Endothelial cell of umbilical vein (primary cell): ENCODE measurements at regions not wholly inside any gene's neighbourhood (a gene's known extent, or its start where the extent isn't known, plus 50 kb on each side); places are given as distances from the start of the nearest gene placed in this dataset.

ENCODE experiments used
- BruUV-seq: library from RNA; stranded (reverse); fragments of 400-500 nt; replicated peaks from 2 replicates; lab custom pipeline; 2021; lab: Mats Ljungman, UMichigan
- CTCF ChIA-PET: fragments of 300-600, 350-600 bp; sonication (Branson Sonifier 250); formaldehyde crosslinking; loops from one replicate; lab custom pipeline; 2021; ENCODE audit warnings: antibody characterized with exemption, inconsistent platforms; lab: Charles Lee
- POLR2A ChIA-PET: fragments of 300-600, 350-600 bp; sonication (Branson Sonifier 250); formaldehyde crosslinking; loops from one replicate; lab custom pipeline; 2021; ENCODE audit warnings: antibody characterized with exemption, inconsistent platforms; lab: Charles Lee
- DNase-seq: peaks from one replicate; pipeline ENCODE4 v3.0.0-alpha.2; 2011; ENCODE audit warnings: low read depth, low spot score
- FAIRE-seq: peaks from 2 replicates; lab custom pipeline; 2011; peaks lifted over from hg19 to GRCh38; lab: Jason Lieb, UNC
- H2AFZ ChIP-seq: 2 replicates; pipeline ENCODE4 v1.6.0; 2012; ENCODE audit warnings: low read depth, low read length, control low read depth, inconsistent platforms
- H3K27ac ChIP-seq: 2 replicates; pipeline ENCODE4 v1.5.1; 2011; ENCODE audit warnings: low read depth, mild to moderate bottlenecking, control low read depth, low read length, moderate library complexity; ENCODE audit not compliant: insufficient read depth
- H3K27me3 ChIP-seq, 2 experiments: 2 replicates each; pipeline versions ENCODE4 v1.6.0 to v1.6.1; 2011; ENCODE audit warnings: low read length in 2 of 2, mixed read lengths in 1 of 2; ENCODE audit not compliant: control insufficient read depth in 2 of 2, insufficient read depth in 2 of 2
- H3K36me3 ChIP-seq, 2 experiments: 2 replicates in 1 of 2; 3 replicates in 1 of 2; pipeline ENCODE4 v1.5.1; 2011; ENCODE audit warnings: low read length in 2 of 2, mild to moderate bottlenecking in 1 of 2, moderate library complexity in 1 of 2; ENCODE audit not compliant: control insufficient read depth in 2 of 2, insufficient read depth in 2 of 2; ENCODE audit errors: extremely low read depth in 1 of 2
- H3K4me1 ChIP-seq: 3 replicates; pipeline ENCODE4 v1.5.1; 2011; ENCODE audit warnings: mild to moderate bottlenecking, low read length; ENCODE audit not compliant: control insufficient read depth, insufficient read depth; ENCODE audit errors: extremely low read depth
- H3K4me2 ChIP-seq: 2 replicates; pipeline ENCODE4 v1.6.1; 2011; ENCODE audit warnings: low read length, control low read depth, mixed read lengths; ENCODE audit not compliant: insufficient read depth
- H3K4me3 ChIP-seq, 3 experiments: fragments of 200-600 bp in 1 of 3; sonication (generic), shearing (Covaris generic) in 1 of 3; replicated peaks in 1 of 3; 2 replicates each; pipeline ENCODE4 v1.5.1; 2011 to 2016; ENCODE audit warnings: control low read depth in 3 of 3, low read length in 3 of 3, mild to moderate bottlenecking in 2 of 3, inconsistent platforms in 1 of 3, low read depth in 1 of 3, moderate library complexity in 1 of 3; ENCODE audit not compliant: insufficient read depth in 1 of 3
- H3K79me2 ChIP-seq: 2 replicates; pipeline ENCODE4 v1.6.0; 2012; ENCODE audit warnings: low read length, inconsistent platforms; ENCODE audit not compliant: control insufficient read depth, insufficient read depth
- H3K9ac ChIP-seq: replicated peaks from 2 replicates; pipeline ENCODE3; 2011; ENCODE audit warnings: low read length, control low read depth; ENCODE audit not compliant: insufficient read depth; ENCODE audit errors: extremely low read depth
- H3K9me1 ChIP-seq: replicated peaks from 3 replicates; pipeline ENCODE4 v1.6.0; 2011; ENCODE audit warnings: mild to moderate bottlenecking, low read length; ENCODE audit not compliant: control insufficient read depth, insufficient read depth; ENCODE audit errors: extremely low read depth
- H3K9me3 ChIP-seq: replicated peaks from 2 replicates; pipeline ENCODE4 v1.5.1; 2012; ENCODE audit warnings: low read length, inconsistent platforms; ENCODE audit not compliant: control insufficient read depth, insufficient read depth
- H4K20me1 ChIP-seq: replicated peaks from 2 replicates; pipeline ENCODE3; 2011; ENCODE audit warnings: mild to moderate bottlenecking, low read length; ENCODE audit not compliant: control insufficient read depth, insufficient read depth; ENCODE audit errors: extremely low read depth
- CTCF ChIP-seq, 2 donors: IDR thresholded peaks; 1 replicate in 1 of 2; 2 replicates in 1 of 2; pipeline ENCODE4 v1.5.1; 2011; ENCODE audit warnings: low read length in 2 of 2, mild to moderate bottlenecking in 2 of 2, moderate library complexity in 2 of 2, control low read depth in 1 of 2, inconsistent platforms in 1 of 2, low read depth in 1 of 2; ENCODE audit not compliant: insufficient read depth in 1 of 2; ENCODE audit errors: extremely low read depth in 1 of 2
- EZH2 ChIP-seq: IDR thresholded peaks from 2 replicates; pipeline ENCODE4 v1.6.1; 2012; ENCODE audit warnings: borderline replicate concordance, low read depth, mild to moderate bottlenecking, moderate library complexity, low read length, inconsistent platforms; ENCODE audit not compliant: severe bottlenecking
- GATA2 ChIP-seq: IDR thresholded peaks from 2 replicates; pipeline ENCODE4 v1.7.0; 2011; ENCODE audit warnings: low read depth, mild to moderate bottlenecking, moderate library complexity, mixed read lengths, low read length; ENCODE audit not compliant: insufficient read length, insufficient read depth
- JUN ChIP-seq: IDR thresholded peaks from 2 replicates; pipeline ENCODE4 v1.6.1; 2011; ENCODE audit warnings: borderline replicate concordance, low read depth; ENCODE audit not compliant: insufficient read length, insufficient read depth
- POLR2A ChIP-seq: IDR thresholded peaks from 2 replicates; pipeline ENCODE4 v1.6.1; 2012; ENCODE audit warnings: low read depth, mild to moderate bottlenecking, control low read depth, low read length
- POLR2AphosphoS5 ChIP-seq: IDR thresholded peaks from 2 replicates; pipeline ENCODE4 v1.6.1; 2012; ENCODE audit warnings: low read depth, mild to moderate bottlenecking, control low read depth, low read length, moderate library complexity; ENCODE audit not compliant: insufficient read depth
- dilution Hi-C: fragments of 300-500 bp; cut with MboI; formaldehyde crosslinking; loops from one replicate; pipeline ENCODE4 v1.15.0; 2019; ENCODE audit warnings: low sequenced_read_pairs; ENCODE audit not compliant: extremely low pct_ligation_motif_present
- intact Hi-C: fragments of 100-400 bp; cut with micrococcal nuclease; formaldehyde crosslinking; loops from one replicate; pipeline ENCODE4 v1.10.0; 2022

- CTCF ChIA-PET = no interaction called here
- BruUV-seq = no TSS peak
- H3K9me1 ChIP-seq = no peaks in the 10 kb centered on the region
Measured at GRCh38 chr15:36323615-36324014, 255.8 kb upstream of the CDIN1 start.

GRCh38 chr15:36325206-36325605 is 254.2 kb upstream of the CDIN1 start:
- Histone ChIP-seq H3K36me3 (no peaks in the 10 kb centered on the region), H3K9me1 (no peaks in the 10 kb centered on the region), H3K4me1 (no peaks in the 10 kb centered on the region), H3K9ac (no peak overlapping the region), H3K27ac (no peak overlapping the region), H3K4me3 (no peak overlapping the region), H3K27me3 (no peaks in the 10 kb centered on the region), H3K79me2 (no peaks in the 10 kb centered on the region), H2AFZ (no peak overlapping the region), H3K9me3 (no peaks in the 10 kb centered on the region), H3K4me2 (no peak overlapping the region), H4K20me1 (no peaks in the 10 kb centered on the region)
- ChIA-PET CTCF (no interaction called here), POLR2A (no interaction called here)
- no peak for TF ChIP-seq EZH2
- TF ChIP-seq GATA2 = no peak
- TF ChIP-seq CTCF (IDR thresholded peaks at IDR 0.05; ENCODE audit: extremely low read depth in 1 of 2, insufficient read depth in 1 of 2, low read depth in 1 of 2, low read length in 2 of 2) = no peak
- TF ChIP-seq POLR2AphosphoS5 = no peak
- no peak for TF ChIP-seq JUN
- TF ChIP-seq POLR2A = no peak
- no TSS peak for BruUV-seq
- intact Hi-C loops (no loop called here), dilution Hi-C loops (no loop called here)
- DNase-seq (no peak), FAIRE-seq (no peak)

More at GRCh38 chr15:36323615-36324014, 255.8 kb upstream of the CDIN1 start:
- no peak for TF ChIP-seq EZH2
- TF ChIP-seq GATA2 = no peak
- TF ChIP-seq JUN = no peak
- DNase-seq (no peak), FAIRE-seq (no peak)
- POLR2A ChIA-PET = no interaction called here
- no peak overlapping the region for H3K4me2 ChIP-seq
- H3K27ac ChIP-seq = no peak overlapping the region
- H3K4me1 ChIP-seq = no peaks in the 10 kb centered on the region
- H3K27me3 ChIP-seq = no peaks in the 10 kb centered on the region
- intact Hi-C loops (no loop called here), dilution Hi-C loops (no loop called here)
- no peaks in the 10 kb centered on the region for H3K36me3 ChIP-seq
- H3K79me2 ChIP-seq = no peaks in the 10 kb centered on the region
- H3K9ac ChIP-seq = no peak overlapping the region
- H4K20me1 ChIP-seq = no peaks in the 10 kb centered on the region
- no peaks in the 10 kb centered on the region for H3K9me3 ChIP-seq
- H2AFZ ChIP-seq = no peak overlapping the region
- no peak overlapping the region for H3K4me3 ChIP-seq
